Thyroid gland (tissue), 4 donors: ENCODE measurements at regions not wholly inside any gene's neighbourhood (a gene's known extent, or its start where the extent isn't known, plus 50 kb on each side); places are given as distances from the start of the nearest gene placed in this dataset.

Experiments used
- DNase-seq, 2 donors: peaks; one replicate each; pipeline ENCODE4 v3.0.0-alpha.2; 2019
- H3K27ac ChIP-seq, 3 donors: fragments of 200-600 bp; sonication (generic); 1 replicate in 2 of 3; 2 replicates in 1 of 3; pipeline ENCODE4 v1.5.1; 2016 to 2019; ENCODE audit warnings: mild to moderate bottlenecking in 1 of 3, moderate library complexity in 1 of 3
- H3K27me3 ChIP-seq: fragments of 200-600 bp; sonication (generic); one replicate; pipeline ENCODE4 v1.5.1; 2019
- H3K36me3 ChIP-seq, 2 donors: fragments of 200-600 bp; sonication (generic); one replicate each; pipeline ENCODE4 v1.5.1; 2016 to 2019
- H3K4me1 ChIP-seq, 2 donors: fragments of 200-600 bp; sonication (generic); one replicate each; pipeline ENCODE4 v1.5.1; 2017 to 2019
- H3K4me3 ChIP-seq, 3 donors: fragments of 200-600 bp; sonication (generic); replicated peaks in 1 of 3; 1 replicate in 2 of 3; 2 replicates in 1 of 3; pipeline ENCODE4 v1.5.1; 2016; ENCODE audit warnings: mild to moderate bottlenecking in 1 of 3
- H3K9me3 ChIP-seq: fragments of 200-600 bp; sonication (generic); one replicate; pipeline ENCODE4 v1.5.1; 2017
- POLR2A ChIP-seq, 2 donors: fragments of 450-650 bp; IDR thresholded peaks; one replicate each; pipeline ENCODE4 v1.6.1; 2017; ENCODE audit warnings: antibody characterized with exemption in 2 of 2, mild to moderate bottlenecking in 2 of 2, moderate library complexity in 1 of 2
- WGBS, 2 donors: methylation state at CpG; one replicate each; pipeline ENCODE4 v1.1.5; 2017; 5-methylcytosine and 5-hydroxymethylcytosine counted together
- intact Hi-C: fragments of 100-400 bp; cut with DNase I; formaldehyde crosslinking; loops from one replicate; pipeline ENCODE4 v1.15.1; 2023
- TF ChIP-seq, protein P1 (sequence below), 6 experiments: fragments of 200-600 bp in 3 of 6; fragments of 450-650 bp in 3 of 6; sonication (generic) in 3 of 6; IDR thresholded peaks; one replicate each; pipeline ENCODE4 v1.5.1; 2016 to 2019; ENCODE audit warnings: antibody characterized with exemption in 6 of 6, mild to moderate bottlenecking in 2 of 6, inconsistent platforms in 1 of 6, moderate library complexity in 1 of 6

DNA sequence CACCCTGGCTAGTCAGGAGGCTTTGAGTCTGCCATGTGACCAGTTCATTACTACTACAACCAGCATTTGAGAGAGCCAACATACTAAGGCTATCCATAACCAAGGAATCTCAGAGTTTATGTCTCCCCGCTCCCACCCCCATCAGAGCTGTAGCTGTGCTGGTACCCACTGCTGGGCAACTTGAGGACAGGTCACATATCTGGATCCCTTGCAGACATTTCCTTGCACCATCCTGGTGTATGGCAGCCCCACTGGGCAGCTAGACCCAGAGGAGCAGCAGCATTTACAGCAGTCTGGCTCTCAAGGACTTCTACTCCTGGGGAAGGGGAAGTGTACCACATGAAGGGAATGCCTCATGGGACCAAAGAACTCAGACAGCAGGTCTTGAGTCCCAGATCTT lies 160.8 kb upstream of the ST8SIA2 start:
- no peaks in the 10 kb centered on the region for H3K9me3 ChIP-seq
- H3K4me1 ChIP-seq, result no peaks in the 10 kb centered on the region
- TF ChIP-seq POLR2A (IDR thresholded peaks at IDR 0.05), result no peak
- TF ChIP-seq, protein P1, sequence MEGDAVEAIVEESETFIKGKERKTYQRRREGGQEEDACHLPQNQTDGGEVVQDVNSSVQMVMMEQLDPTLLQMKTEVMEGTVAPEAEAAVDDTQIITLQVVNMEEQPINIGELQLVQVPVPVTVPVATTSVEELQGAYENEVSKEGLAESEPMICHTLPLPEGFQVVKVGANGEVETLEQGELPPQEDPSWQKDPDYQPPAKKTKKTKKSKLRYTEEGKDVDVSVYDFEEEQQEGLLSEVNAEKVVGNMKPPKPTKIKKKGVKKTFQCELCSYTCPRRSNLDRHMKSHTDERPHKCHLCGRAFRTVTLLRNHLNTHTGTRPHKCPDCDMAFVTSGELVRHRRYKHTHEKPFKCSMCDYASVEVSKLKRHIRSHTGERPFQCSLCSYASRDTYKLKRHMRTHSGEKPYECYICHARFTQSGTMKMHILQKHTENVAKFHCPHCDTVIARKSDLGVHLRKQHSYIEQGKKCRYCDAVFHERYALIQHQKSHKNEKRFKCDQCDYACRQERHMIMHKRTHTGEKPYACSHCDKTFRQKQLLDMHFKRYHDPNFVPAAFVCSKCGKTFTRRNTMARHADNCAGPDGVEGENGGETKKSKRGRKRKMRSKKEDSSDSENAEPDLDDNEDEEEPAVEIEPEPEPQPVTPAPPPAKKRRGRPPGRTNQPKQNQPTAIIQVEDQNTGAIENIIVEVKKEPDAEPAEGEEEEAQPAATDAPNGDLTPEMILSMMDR (IDR thresholded peaks at IDR 0.05), result no peak
- H3K36me3 ChIP-seq, result no peaks in the 10 kb centered on the region
- no peaks in the 10 kb centered on the region for H3K27me3 ChIP-seq
- H3K27ac ChIP-seq, result no peak overlapping the region
- intact Hi-C loops, result no loop called here
- H3K4me3 ChIP-seq, result no peak overlapping the region
- 91 to 100% methylated on average over 1 of the region's 1 CpG for WGBS, 2 donors
- no peak for DNase-seq

DNA sequence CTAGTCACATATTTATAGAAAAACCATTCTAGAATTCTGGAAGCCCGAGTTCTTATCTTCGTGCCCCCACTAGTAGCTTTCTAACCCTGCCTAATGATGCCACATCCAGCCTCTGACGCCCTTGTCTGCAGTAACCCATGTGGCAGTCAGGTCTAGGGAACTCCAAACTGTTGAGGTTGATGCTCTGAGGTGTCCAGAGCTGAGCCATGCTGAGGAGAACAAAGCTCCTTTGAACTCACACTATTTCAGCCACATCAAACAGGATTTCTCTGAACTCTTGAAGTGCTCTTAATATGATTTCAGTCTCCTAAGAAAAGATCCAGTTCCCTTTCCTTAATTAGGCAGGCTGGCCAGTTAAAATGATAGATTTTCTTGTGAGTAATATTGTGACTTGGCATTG lies 150.5 kb upstream of the ST8SIA2 start:
- Histone ChIP-seq H3K4me3 (no peak overlapping the region), H3K36me3 (no peaks in the 10 kb centered on the region), H3K27ac (no peak overlapping the region), H3K27me3 (no peaks in the 10 kb centered on the region), H3K9me3 (no peaks in the 10 kb centered on the region), H3K4me1 (no peaks in the 10 kb centered on the region)
- TF ChIP-seq, protein P1 (IDR thresholded peaks at IDR 0.05), result no peak
- no peak for TF ChIP-seq POLR2A (IDR thresholded peaks at IDR 0.05)
- 88 to 89% methylated on average over 3 of the region's 3 CpGs for WGBS, 2 donors
- intact Hi-C loops, result no loop called here
- no peak for DNase-seq

DNA sequence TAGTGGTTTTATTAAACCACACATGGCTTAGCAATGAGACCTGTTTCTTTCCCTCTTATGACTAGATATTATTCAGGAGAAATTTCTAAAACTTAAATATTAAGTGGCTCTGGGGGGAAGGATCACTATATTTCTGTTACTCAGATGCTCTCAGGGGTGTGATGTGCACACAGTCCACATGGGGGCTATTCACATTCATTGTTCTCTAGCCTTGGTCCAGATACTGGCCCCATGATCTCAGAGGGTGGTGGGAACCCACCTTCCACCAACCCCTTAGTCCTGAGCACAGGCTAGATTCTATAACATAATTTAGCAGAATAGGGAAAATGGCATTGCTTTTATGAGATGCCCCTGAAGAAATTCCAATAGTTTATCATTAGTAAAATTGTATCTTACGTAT lies 149.0 kb upstream of the ST8SIA2 start:
- no peaks in the 10 kb centered on the region for H3K27me3 ChIP-seq
- no peaks in the 10 kb centered on the region for H3K4me1 ChIP-seq
- no peaks in the 10 kb centered on the region for H3K9me3 ChIP-seq
- intact Hi-C loops, result no loop called here
- H3K36me3 ChIP-seq, result no peaks in the 10 kb centered on the region
- DNase-seq, result no peak
- no peak overlapping the region for H3K27ac ChIP-seq
- H3K4me3 ChIP-seq, result no peak overlapping the region
- TF ChIP-seq, protein P1 (IDR thresholded peaks at IDR 0.05), result no peak
- no peak for TF ChIP-seq POLR2A (IDR thresholded peaks at IDR 0.05)
- 68 to 93% methylated on average over 1 of the region's 1 CpG for WGBS, 2 donors

DNA sequence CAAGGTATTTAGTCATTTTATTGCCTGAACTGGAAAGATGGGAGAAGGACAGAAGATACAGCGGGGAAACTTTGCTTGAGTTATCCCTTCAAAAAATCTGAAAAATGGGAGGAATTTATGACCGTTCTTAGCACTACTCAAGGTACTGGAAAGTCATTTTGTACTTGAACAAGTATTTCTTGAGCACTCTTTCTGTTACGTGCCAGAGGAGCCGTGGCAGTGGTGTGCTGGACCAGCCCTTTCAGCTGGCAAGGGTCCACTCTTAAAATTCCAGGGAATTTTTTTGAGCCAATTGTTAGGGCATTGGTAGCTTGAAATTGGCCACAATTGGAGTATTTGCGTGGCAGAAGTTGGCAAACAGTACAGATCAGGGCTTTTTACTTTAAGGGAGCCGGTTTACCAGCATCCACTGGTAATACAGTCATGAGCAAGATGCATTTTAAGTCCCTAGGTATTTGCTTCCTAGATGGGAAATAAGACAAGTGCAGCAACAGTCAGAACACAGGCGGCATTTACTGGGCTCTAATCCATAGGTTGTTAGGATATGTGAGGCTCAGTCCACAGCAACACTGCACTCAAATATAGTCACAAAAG lies 145.9 kb upstream of the ST8SIA2 start:
- Histone ChIP-seq H3K4me3 (no peak overlapping the region), H3K9me3 (no peaks in the 10 kb centered on the region), H3K36me3 (no peaks in the 10 kb centered on the region), H3K27me3 (no peaks in the 10 kb centered on the region), H3K27ac (no peak overlapping the region), H3K4me1 (no peaks in the 10 kb centered on the region)
- intact Hi-C loops, result no loop called here
- 41 to 45% methylated on average over 7 of the region's 7 CpGs for WGBS, 2 donors
- peak; percentile 11 to 27 for DNase-seq
- no peak for TF ChIP-seq POLR2A (IDR thresholded peaks at IDR 0.05)
- TF ChIP-seq, protein P1 (IDR thresholded peaks at IDR 0.05), result no peak

DNA sequence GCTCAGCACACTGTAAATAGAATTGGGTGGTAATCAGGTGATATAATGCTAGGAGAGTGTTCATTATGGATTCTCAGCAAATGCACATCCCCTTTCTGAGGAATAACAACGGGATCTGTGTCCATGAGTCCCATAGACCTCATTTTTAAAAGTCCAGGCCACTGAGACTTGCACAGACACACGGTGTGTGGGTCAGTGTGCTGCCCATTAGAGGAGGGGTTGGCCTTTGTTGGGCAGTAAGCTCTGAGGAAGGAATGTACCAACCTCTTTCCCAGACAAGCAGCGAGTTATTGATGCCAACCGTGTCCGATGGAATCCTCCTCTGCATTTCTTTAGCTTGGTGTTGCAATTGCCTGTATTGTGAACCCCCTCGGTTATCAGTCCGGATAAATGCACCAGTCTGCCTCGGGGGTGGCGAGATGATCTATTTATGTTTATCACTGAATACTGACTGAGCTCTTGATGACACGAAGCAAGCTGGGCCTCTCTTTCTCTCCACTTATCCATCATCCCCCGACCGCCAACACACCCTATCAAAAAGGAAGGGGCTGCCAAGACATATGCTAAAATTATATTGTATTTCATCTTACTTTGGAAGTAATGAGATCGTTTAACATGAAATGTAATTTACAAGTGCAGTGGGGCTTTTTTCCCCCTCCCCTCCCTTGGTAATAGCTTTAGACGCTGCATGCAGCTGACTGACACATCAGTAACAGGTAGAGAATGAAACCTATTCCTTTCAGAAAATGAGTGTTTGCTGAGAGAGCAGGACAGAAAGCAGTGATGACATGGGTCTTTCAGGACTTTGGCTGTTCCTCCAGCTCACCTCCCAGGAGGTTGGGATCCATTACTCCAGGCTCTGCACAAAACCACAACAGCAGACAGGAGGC lies 126.6 kb upstream of the ST8SIA2 start:
- TF ChIP-seq, protein P1 (IDR thresholded peaks at IDR 0.05), result no peak
- TF ChIP-seq POLR2A (IDR thresholded peaks at IDR 0.05), result no peak
- DNase-seq, result no peak
- no peaks in the 10 kb centered on the region for H3K27me3 ChIP-seq
- H3K27ac ChIP-seq, result no peak overlapping the region
- no peaks in the 10 kb centered on the region for H3K36me3 ChIP-seq
- no peaks in the 10 kb centered on the region for H3K9me3 ChIP-seq
- H3K4me3 ChIP-seq, result no peak overlapping the region
- no peaks in the 10 kb centered on the region for H3K4me1 ChIP-seq
- WGBS, 2 donors, result 64 to 72% methylated on average over 14 of the region's 14 CpGs
- intact Hi-C loops, result no loop called here
